Gastroesophageal sphincter (tissue), 4 donors: ENCODE measurements at regions not wholly inside any gene's neighbourhood (a gene's known extent, or its start where the extent isn't known, plus 50 kb on each side); places are given as distances from the start of the nearest gene placed in this dataset.

Source experiments
- ATAC-seq: fragments of 150-250 bp; one replicate; pipeline ENCODE4 v1.9.1; 2016; ENCODE audit warnings: mild to moderate bottlenecking, moderate library complexity
- H3K27ac ChIP-seq, 4 donors: fragments of 200-600 bp; sonication (generic) in 3 of 4; 1 replicate in 3 of 4; 2 replicates in 1 of 4; pipeline ENCODE4 v1.5.1; 2016 to 2019
- H3K27me3 ChIP-seq: fragments of 200-600 bp; sonication (generic); one replicate; pipeline ENCODE4 v1.5.1; 2019
- H3K36me3 ChIP-seq, 2 donors: fragments of 200-600 bp; sonication (generic); one replicate each; pipeline ENCODE4 v1.5.1; 2019; ENCODE audit warnings: control low read depth in 1 of 2
- H3K4me1 ChIP-seq, 3 donors: fragments of 200-600 bp; sonication (generic); 1 replicate in 2 of 3; 2 replicates in 1 of 3; pipeline ENCODE4 v1.5.1; 2016 to 2019; ENCODE audit warnings: control low read depth in 2 of 3
- H3K4me3 ChIP-seq, 2 donors: fragments of 200-600 bp; sonication (generic); one replicate each; pipeline ENCODE4 v1.5.1; 2019; ENCODE audit warnings: mild to moderate bottlenecking in 1 of 2, moderate library complexity in 1 of 2
- H3K9me3 ChIP-seq, 3 donors: fragments of 200-600 bp; sonication (generic); one replicate each; pipeline ENCODE4 v1.5.1; 2017 to 2019; ENCODE audit warnings: control low read depth in 2 of 3
- EP300 ChIP-seq: sonication (generic); formaldehyde crosslinking; IDR thresholded peaks from one replicate; pipeline ENCODE4 v1.6.1; 2017; ENCODE audit warnings: antibody characterized with exemption, mild to moderate bottlenecking
- POLR2A ChIP-seq, 2 donors: fragments of 450-650 bp; IDR thresholded peaks; one replicate each; pipeline ENCODE4 v1.6.1; 2017; ENCODE audit warnings: antibody characterized with exemption in 2 of 2, mild to moderate bottlenecking in 2 of 2, moderate library complexity in 1 of 2
- POLR2AphosphoS5 ChIP-seq: sonication (generic); formaldehyde crosslinking; IDR thresholded peaks from one replicate; pipeline ENCODE4 v1.6.1; 2017; ENCODE audit warnings: antibody characterized with exemption
- WGBS, 2 donors: methylation state at CpG; one replicate each; pipeline ENCODE4 v1.1.5; 2018; ENCODE audit warnings: low coverage in 1 of 2; 5-methylcytosine and 5-hydroxymethylcytosine counted together
- TF ChIP-seq, protein P1 (sequence below), 4 experiments: fragments of 200-600 bp in 2 of 4; fragments of 450-650 bp in 2 of 4; sonication (generic) in 1 of 4; IDR thresholded peaks; one replicate each; pipeline ENCODE4 v1.5.1; 2017 to 2019; ENCODE audit warnings: antibody characterized with exemption in 4 of 4, mild to moderate bottlenecking in 2 of 4, moderate library complexity in 2 of 4

GRCh38 chr10:10777279-10777678 is 240.4 kb upstream of the CELF2 start:
- Histone ChIP-seq H3K4me1 (no peaks in the 10 kb centered on the region), H3K27me3 (no peaks in the 10 kb centered on the region), H3K27ac (no peak overlapping the region), H3K4me3 (no peak overlapping the region), H3K36me3 (no peaks in the 10 kb centered on the region), H3K9me3 (no peaks in the 10 kb centered on the region)
- WGBS, 2 donors: 87 to 100% methylated on average over 4 to 5 of the region's 5 CpGs
- ATAC-seq: no peak
- TF ChIP-seq POLR2A (IDR thresholded peaks at IDR 0.05) (no peak), EP300 (no peak), POLR2AphosphoS5 (no peak)
- TF ChIP-seq, protein P1, sequence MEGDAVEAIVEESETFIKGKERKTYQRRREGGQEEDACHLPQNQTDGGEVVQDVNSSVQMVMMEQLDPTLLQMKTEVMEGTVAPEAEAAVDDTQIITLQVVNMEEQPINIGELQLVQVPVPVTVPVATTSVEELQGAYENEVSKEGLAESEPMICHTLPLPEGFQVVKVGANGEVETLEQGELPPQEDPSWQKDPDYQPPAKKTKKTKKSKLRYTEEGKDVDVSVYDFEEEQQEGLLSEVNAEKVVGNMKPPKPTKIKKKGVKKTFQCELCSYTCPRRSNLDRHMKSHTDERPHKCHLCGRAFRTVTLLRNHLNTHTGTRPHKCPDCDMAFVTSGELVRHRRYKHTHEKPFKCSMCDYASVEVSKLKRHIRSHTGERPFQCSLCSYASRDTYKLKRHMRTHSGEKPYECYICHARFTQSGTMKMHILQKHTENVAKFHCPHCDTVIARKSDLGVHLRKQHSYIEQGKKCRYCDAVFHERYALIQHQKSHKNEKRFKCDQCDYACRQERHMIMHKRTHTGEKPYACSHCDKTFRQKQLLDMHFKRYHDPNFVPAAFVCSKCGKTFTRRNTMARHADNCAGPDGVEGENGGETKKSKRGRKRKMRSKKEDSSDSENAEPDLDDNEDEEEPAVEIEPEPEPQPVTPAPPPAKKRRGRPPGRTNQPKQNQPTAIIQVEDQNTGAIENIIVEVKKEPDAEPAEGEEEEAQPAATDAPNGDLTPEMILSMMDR (IDR thresholded peaks at IDR 0.05): no peak

DNA sequence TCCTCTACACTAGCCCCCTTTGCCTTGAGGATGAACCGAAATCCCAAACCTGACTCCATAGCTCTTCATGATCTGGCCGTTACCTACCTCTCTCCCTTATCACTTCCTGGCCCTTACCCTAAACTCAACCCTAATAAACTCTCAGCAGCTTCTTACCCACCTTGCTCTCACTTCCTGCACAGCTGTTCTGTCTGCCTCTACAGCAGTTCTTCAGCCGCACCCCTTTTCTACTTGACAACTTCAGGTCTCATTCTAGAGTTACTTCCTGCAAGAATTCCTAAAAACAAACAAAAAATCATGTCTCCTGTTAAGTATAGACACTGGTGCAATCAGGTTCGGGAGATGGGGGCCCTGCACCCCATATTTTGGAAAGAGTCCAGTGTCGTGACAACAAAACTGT is 239.9 kb upstream of the CELF2 start:
- no peak for ATAC-seq
- TF ChIP-seq POLR2A (IDR thresholded peaks at IDR 0.05) (no peak), EP300 (no peak), POLR2AphosphoS5 (no peak)
- TF ChIP-seq, protein P1 (IDR thresholded peaks at IDR 0.05): no peak
- 64 to 77% methylated on average over 2 to 5 of the region's 5 CpGs for WGBS, 2 donors
- Histone ChIP-seq H3K4me3 (no peak overlapping the region), H3K27me3 (no peaks in the 10 kb centered on the region), H3K4me1 (no peaks in the 10 kb centered on the region), H3K36me3 (no peaks in the 10 kb centered on the region), H3K27ac (no peak overlapping the region), H3K9me3 (no peaks in the 10 kb centered on the region)

GRCh38 chr10:10778959-10779358 is 238.7 kb upstream of the CELF2 start:
- Histone ChIP-seq H3K4me3 (no peak overlapping the region), H3K27me3 (no peaks in the 10 kb centered on the region), H3K4me1 (no peaks in the 10 kb centered on the region), H3K27ac (no peak overlapping the region), H3K36me3 (no peaks in the 10 kb centered on the region), H3K9me3 (peaks cover 0 to under 1% (median 0%) of the 10 kb centered on the region in 3 donors)
- TF ChIP-seq EP300 (no peak), POLR2A (IDR thresholded peaks at IDR 0.05) (no peak), POLR2AphosphoS5 (no peak)
- TF ChIP-seq, protein P1 (IDR thresholded peaks at IDR 0.05): no peak
- 68 to 88% methylated on average over 2 of the region's 2 CpGs for WGBS, 2 donors
- no peak for ATAC-seq

- Histone ChIP-seq H3K27ac (no peak overlapping the region), H3K9me3 (peaks cover 0 to 3% (median 0%) of the 10 kb centered on the region in 3 donors), H3K4me3 (no peak overlapping the region), H3K36me3 (no peaks in the 10 kb centered on the region), H3K27me3 (no peaks in the 10 kb centered on the region), H3K4me1 (no peaks in the 10 kb centered on the region)
- TF ChIP-seq, protein P1 (IDR thresholded peaks at IDR 0.05): no peak
- TF ChIP-seq POLR2A (IDR thresholded peaks at IDR 0.05) (no peak), EP300 (no peak)
- no peak for ATAC-seq
- 83 to 100% methylated on average over 1 to 3 of the region's 3 CpGs for WGBS, 2 donors
Measured at GRCh38 chr10:10779511-10779910, 238.2 kb upstream of the CELF2 start.

GRCh38 chr10:10780746-10781145 is 236.9 kb upstream of the CELF2 start:
- peaks cover 0 to 3% (median 0%) of the 10 kb centered on the region in 3 donors for H3K9me3 ChIP-seq
- 44 to 85% methylated on average over 1 of the region's 3 CpGs for WGBS, 2 donors
- TF ChIP-seq POLR2AphosphoS5 (no peak), EP300 (no peak), POLR2A (IDR thresholded peaks at IDR 0.05) (no peak)
- TF ChIP-seq, protein P1 (IDR thresholded peaks at IDR 0.05): no peak

More at GRCh38 chr10:10780746-10781145, 236.9 kb upstream of the CELF2 start:
- H3K4me3 ChIP-seq: no peak overlapping the region
- H3K4me1 ChIP-seq: no peaks in the 10 kb centered on the region
- no peaks in the 10 kb centered on the region for H3K36me3 ChIP-seq
- H3K27ac ChIP-seq: no peak overlapping the region
- ATAC-seq: no peak
- no peaks in the 10 kb centered on the region for H3K27me3 ChIP-seq
